Ovary (tissue), 7 donors: ENCODE measurements at regions not wholly inside any gene's neighbourhood (a gene's known extent, or its start where the extent isn't known, plus 50 kb on each side); places are given as distances from the start of the nearest gene placed in this dataset.

Source experiments
- DNase-seq, 5 donors: peaks; one replicate each; pipeline ENCODE4 v3.0.0-alpha.2; 2019 to 2020
- H3K27ac ChIP-seq, 2 donors: fragments of 200-600 bp; one replicate each; pipeline versions ENCODE4 v1.5.1 to v1.8.0; 2019 to 2022
- H3K27me3 ChIP-seq: fragments of 200-600 bp; one replicate; pipeline ENCODE4 v1.8.0; 2022
- H3K36me3 ChIP-seq: fragments of 200-600 bp; sonication (generic); one replicate; pipeline ENCODE4 v1.5.1; 2019
- H3K4me1 ChIP-seq: one replicate; pipeline ENCODE4 v1.8.1; 2013; ENCODE audit warnings: mild to moderate bottlenecking, moderate library complexity; ENCODE audit not compliant: insufficient read depth
- H3K4me3 ChIP-seq: fragments of 200-600 bp; sonication (generic); one replicate; pipeline ENCODE4 v1.5.1; 2017
- H3K9me3 ChIP-seq, 2 donors: fragments of 200-600 bp in 1 of 2; sonication (generic) in 1 of 2; one replicate each; pipeline versions ENCODE4 v1.5.1 to v1.8.1; 2013 to 2019; ENCODE audit warnings: mild to moderate bottlenecking in 1 of 2, moderate library complexity in 1 of 2
- CTCF ChIP-seq, 3 donors: fragments of 450-650 bp in 2 of 3; fragments of 200-600 bp in 1 of 3; IDR thresholded peaks; one replicate each; pipeline versions ENCODE4 v1.5.1 to v1.8.0; 2016 to 2022; ENCODE audit warnings: antibody characterized with exemption in 3 of 3, mild to moderate bottlenecking in 1 of 3
- EP300 ChIP-seq: sonication (generic); formaldehyde crosslinking; IDR thresholded peaks from one replicate; pipeline ENCODE4 v1.6.1; 2017; ENCODE audit warnings: antibody characterized with exemption
- POLR2A ChIP-seq: fragments of 450-650 bp; IDR thresholded peaks from one replicate; pipeline ENCODE4 v1.6.1; 2017; ENCODE audit warnings: antibody characterized with exemption, mild to moderate bottlenecking, moderate library complexity
- WGBS, 3 donors: extraction: QIAGEN DNeasy Blood & Tissue Kit in 1 of 3; methylation state at CpG; one replicate each; pipeline versions ENCODE4 v1.1.5 to v1.1.7; 2013 to 2017; 5-methylcytosine and 5-hydroxymethylcytosine counted together
- intact Hi-C, 4 donors: fragments of 100-400 bp; cut with DNase I; formaldehyde crosslinking; loops; one replicate each; pipeline versions ENCODE4 v1.11.0 to v1.15.1; 2022 to 2023
- donor health status: DM: no; HTN: no; CAD: no; lungs with moderate emphysema.
- donor health status: DM: no; HTN: no; CAD: no.
- donor health status: Bipolar disorder and iron deficiency.
- donor health status: DM: no; HTN: no; CAD: no.
- donor health status: DM: yes; HTN: yes; CAD: no.

- DNase-seq = no peak
- no peak overlapping the region for H3K4me3 ChIP-seq
- no peaks in the 10 kb centered on the region for H3K4me1 ChIP-seq
- no peaks in the 10 kb centered on the region for H3K36me3 ChIP-seq
- 84 to 88% (median 86%) methylated on average over 8 of the region's 8 CpGs for WGBS, 3 donors
- no peaks in the 10 kb centered on the region for H3K9me3 ChIP-seq
- no peak overlapping the region for H3K27ac ChIP-seq
- intact Hi-C loops = no loop called here
- H3K27me3 ChIP-seq = no peaks in the 10 kb centered on the region
- TF ChIP-seq EP300 = no peak
- TF ChIP-seq POLR2A = no peak
- no peak for TF ChIP-seq CTCF (IDR thresholded peaks at IDR 0.05)
Measured at GRCh38 chr4:34771632-34772031, 1472.7 kb downstream of the ARAP2 start.

DNA sequence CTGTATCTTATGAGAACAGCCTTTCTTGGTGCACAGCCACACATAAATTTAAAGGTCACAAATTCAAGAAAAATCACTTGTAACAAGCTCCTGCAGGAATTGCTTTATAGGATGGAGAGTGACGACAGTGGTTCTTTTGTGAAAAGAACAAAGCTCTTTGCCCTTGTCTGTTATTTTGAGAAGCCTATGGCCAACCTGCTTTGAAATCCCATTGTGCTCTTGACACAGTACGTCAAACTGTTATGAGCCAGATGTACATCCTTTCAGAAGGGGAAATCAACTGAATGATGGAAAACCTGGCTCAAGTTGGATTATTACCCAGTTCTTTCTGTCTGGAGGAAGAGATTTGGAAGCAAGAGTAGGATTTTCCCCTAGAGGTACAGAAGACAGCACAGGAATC lies 1454.2 kb downstream of the ARAP2 start:
- Histone ChIP-seq H3K9me3 (no peaks in the 10 kb centered on the region), H3K4me1 (no peaks in the 10 kb centered on the region), H3K4me3 (no peak overlapping the region), H3K27ac (no peak overlapping the region), H3K36me3 (no peaks in the 10 kb centered on the region), H3K27me3 (no peaks in the 10 kb centered on the region)
- intact Hi-C loops = no loop called here
- 44 to 55% (median 47%) methylated on average over 2 of the region's 2 CpGs for WGBS, 3 donors
- no peak for TF ChIP-seq CTCF (IDR thresholded peaks at IDR 0.05)
- TF ChIP-seq POLR2A = no peak
- TF ChIP-seq EP300 = no peak
- DNase-seq = no peak

DNA sequence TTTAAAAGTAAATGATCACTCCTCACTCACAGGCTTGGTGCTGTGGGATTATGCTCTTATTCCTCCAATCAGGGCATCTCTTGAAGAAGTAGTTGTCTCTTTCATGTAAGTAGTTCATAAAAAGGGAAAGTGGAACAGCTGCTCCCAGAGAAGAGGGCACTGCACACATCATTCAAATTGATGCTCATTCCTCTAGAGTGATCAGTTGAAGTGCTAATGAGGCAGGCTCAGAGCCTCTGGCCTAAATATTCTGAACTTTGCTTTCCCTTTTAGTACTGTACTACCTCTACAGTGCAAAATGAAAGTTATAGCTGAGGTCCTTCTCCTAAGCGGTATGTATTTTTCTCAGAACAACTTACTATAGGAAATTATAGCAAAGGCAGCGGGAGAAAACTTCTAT lies 1453.1 kb downstream of the ARAP2 start:
- intact Hi-C loops = no loop called here
- no peak overlapping the region for H3K4me3 ChIP-seq
- DNase-seq = no peak
- H3K4me1 ChIP-seq = no peaks in the 10 kb centered on the region
- no peak overlapping the region for H3K27ac ChIP-seq
- H3K27me3 ChIP-seq = no peaks in the 10 kb centered on the region
- no peaks in the 10 kb centered on the region for H3K9me3 ChIP-seq
- TF ChIP-seq POLR2A (no peak), EP300 (no peak), CTCF (IDR thresholded peaks at IDR 0.05) (no peak)
- 85 to 98% (median 90%) methylated on average over 2 of the region's 2 CpGs for WGBS, 3 donors
- no peaks in the 10 kb centered on the region for H3K36me3 ChIP-seq

GRCh38 chr4:34800953-34801352 lies 1443.4 kb downstream of the ARAP2 start:
- no peak overlapping the region for H3K4me3 ChIP-seq
- no peak overlapping the region for H3K27ac ChIP-seq
- no peak for DNase-seq
- H3K9me3 ChIP-seq = no peaks in the 10 kb centered on the region
- TF ChIP-seq EP300 (no peak), CTCF (IDR thresholded peaks at IDR 0.05) (no peak), POLR2A (no peak)
- H3K27me3 ChIP-seq = no peaks in the 10 kb centered on the region
- H3K4me1 ChIP-seq = no peaks in the 10 kb centered on the region
- WGBS, 3 donors = 81 to 93% (median 83%) methylated on average over 1 of the region's 1 CpG
- intact Hi-C loops = no loop called here
- H3K36me3 ChIP-seq = no peaks in the 10 kb centered on the region

DNA sequence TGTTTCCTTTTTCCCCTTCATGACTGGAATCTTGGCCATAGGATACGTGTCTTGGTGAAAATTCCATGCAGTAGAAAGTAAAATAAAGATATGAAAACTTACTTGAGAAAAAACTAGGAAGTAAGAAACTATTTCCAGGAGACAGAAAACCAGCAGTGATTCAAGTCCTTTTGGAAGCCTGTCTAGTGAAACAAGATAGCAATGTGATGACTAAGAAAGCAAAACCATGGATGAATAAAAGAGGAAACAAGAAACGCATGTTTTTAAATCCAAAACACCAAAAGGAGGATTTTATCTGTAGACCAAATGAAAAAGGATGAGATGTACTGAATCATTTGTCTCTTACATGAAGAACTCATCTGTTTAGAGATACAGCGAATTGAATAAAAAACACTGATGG lies 1430.0 kb downstream of the ARAP2 start:
- TF ChIP-seq EP300 = no peak
- TF ChIP-seq POLR2A = no peak
- TF ChIP-seq CTCF (IDR thresholded peaks at IDR 0.05) = no peak
- intact Hi-C loops = no loop called here
- Histone ChIP-seq H3K27me3 (no peaks in the 10 kb centered on the region), H3K9me3 (no peaks in the 10 kb centered on the region), H3K27ac (no peak overlapping the region), H3K4me3 (no peak overlapping the region), H3K36me3 (no peaks in the 10 kb centered on the region), H3K4me1 (no peaks in the 10 kb centered on the region)
- WGBS, 3 donors = 62 to 69% (median 64%) methylated on average over 3 of the region's 3 CpGs
- no peak for DNase-seq
